ENCODE measurements at regions not wholly inside any gene's neighbourhood (a gene's known extent, or its start where the extent isn't known, plus 50 kb on each side); places are given as distances from the start of the nearest gene placed in this dataset.
"Not testable (repeated sequence)": the region's sequence is repeated elsewhere in the genome, so short reads cannot be mapped to it uniquely, and the experiment has no call there.

DNA sequence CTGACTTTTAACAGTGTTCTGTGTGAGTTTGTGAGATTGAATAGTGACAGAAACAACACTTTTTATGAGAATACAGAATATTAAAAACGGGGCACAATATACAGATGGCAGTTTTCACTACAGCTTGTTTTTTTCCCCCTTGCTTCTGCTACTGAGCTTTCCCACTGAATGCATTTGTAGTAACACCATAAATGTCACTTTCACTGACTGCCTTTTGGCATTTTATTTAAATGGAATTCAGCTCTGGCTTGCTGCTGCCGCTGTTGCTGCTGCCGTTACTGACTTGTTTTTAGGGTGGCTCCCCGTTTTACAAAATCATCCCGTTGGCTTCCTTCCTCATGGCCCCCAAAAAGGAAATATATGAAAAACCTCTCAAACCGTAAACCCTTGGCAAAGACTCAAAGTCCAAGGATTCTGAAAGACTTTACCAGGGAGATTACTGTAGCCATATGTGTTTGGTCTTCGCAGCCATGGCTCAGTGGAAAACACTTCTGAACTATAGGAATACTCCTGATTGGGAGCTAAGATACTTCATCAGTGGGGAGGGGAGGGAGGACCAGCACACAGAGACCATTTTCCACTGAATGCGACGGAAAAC, 151.0 kb downstream of the NUF2 start:
- peak; percentile 83 for DNase-seq (ENCODE audit: low spot score)

DNA sequence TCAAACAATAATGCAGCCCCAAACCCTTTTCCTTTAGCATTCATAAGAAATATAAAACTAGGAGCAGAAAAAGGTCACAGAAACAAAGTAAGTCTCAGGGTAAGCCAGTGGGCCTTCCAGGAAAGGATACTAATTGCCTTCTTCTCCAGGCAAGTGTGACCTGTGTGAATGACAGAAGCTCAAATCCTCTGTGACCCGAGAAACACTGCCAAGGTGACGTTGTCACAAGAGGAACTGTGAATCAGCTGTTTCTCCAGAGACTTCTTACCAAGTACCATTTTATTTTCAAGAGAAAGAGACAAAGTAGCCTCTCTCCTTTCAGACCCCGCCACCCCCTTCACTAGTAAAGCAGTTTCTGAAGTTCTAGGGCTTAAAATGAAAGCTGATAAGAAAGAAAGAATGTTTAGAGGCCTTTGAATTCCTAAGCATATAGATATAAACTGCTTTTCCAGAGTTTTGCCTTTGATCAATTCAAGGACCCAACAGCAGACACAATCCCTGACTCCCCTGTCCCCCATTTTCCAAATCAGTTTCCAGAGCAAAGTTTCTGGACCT, 155.6 kb downstream of the NUF2 start:
- DNase-seq (ENCODE audit: low spot score), result peak; percentile 67

DNA sequence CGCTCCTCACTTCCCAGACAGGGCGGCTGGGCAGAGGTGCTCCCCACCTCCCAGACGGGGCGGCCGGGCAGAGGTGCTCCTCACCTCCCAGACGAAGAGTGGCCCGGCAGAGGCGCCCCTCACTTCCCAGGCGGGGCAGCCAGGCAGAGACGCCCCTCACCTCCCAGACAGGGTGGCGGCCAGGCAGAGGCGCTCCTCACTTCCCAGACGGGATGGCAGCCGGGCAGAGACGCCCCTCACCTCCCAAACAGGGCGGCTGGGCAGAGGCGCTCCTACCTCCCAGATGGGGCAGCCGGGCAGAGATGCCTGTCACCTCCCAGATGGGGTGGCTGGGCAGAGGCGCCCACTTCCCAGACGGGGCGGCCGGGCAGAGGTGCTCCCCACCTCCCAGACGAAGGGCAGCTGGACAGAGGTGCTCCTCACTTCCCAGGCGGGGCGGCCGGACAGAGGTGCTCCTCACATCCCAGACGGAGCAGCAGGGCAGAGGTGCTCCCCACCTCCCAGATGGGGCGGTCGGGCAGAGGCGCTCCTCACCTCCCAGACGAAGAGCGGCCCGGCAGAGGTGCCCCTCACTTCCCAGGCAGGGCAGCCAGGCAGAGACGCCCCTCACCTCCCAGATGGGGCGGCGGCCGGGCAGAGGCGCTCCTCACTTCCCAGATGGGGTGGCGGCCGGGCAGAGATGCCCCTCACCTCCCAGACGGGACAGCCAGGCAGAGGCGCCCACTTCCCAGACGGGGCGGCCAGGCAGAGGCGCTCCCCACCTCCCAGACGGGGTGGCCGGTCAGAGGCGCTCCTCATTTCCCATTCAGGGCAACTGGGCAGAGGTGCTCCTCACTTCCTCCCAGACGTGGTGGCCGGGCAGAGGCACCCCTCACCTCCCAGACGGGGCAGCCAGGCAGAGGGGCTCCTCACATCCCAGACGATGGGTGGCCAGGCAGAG, 176.9 kb downstream of the NUF2 start:
- not testable (repeated sequence) for DNase-seq (ENCODE audit: low spot score)

DNA sequence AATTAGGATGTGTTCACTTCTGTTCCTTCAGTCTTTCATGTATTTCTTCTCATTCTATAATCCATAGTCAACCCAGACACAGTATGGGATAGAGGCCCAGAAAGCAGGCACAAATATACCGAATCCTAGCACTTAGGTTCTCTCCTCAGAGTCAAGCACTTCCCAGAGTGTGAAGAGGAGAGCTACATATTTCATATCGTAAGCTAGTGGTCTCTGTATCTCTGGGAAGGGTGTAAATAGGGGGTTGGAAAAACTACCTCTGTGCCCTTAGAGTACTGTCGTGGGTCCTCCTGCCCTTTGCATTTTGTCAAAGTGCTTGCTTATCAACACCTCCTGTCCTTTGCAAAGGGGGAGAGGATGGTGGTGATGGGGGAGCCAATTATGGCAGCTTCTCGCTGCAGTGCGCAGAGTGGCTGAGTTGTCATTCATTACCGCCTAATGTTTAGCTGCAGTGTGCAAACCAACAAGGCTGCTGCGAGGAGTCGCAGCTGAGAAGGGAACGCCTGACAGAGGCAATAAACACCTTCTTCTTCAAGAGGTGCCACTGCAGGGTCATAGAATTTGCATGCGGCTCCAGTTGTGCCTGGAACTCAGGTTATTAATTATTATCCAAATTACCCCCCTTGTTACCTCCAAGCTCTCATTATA, 182.7 kb downstream of the NUF2 start:
- DNase-seq (ENCODE audit: low spot score), result no peak

DNA sequence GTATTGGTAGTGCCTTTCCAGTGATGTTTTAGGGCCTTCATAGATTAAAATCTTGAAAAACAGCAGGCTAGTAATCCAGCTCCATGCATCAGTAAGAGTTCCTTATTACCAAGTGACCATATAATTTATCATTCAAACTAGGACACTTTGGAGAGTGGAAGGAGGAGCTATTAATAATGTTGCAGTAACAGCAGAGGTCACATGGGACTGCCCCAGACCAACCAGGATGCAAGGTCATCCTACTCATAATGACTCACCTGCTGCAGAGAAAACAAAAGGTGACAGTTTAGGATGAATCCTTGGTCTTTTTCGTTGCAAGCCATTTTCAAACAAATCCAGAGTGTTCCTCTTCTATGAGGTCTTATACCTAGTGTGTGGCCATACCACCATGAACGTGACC, 187.4 kb downstream of the NUF2 start:
- DNase-seq (ENCODE audit: low spot score), result no peak

DNA sequence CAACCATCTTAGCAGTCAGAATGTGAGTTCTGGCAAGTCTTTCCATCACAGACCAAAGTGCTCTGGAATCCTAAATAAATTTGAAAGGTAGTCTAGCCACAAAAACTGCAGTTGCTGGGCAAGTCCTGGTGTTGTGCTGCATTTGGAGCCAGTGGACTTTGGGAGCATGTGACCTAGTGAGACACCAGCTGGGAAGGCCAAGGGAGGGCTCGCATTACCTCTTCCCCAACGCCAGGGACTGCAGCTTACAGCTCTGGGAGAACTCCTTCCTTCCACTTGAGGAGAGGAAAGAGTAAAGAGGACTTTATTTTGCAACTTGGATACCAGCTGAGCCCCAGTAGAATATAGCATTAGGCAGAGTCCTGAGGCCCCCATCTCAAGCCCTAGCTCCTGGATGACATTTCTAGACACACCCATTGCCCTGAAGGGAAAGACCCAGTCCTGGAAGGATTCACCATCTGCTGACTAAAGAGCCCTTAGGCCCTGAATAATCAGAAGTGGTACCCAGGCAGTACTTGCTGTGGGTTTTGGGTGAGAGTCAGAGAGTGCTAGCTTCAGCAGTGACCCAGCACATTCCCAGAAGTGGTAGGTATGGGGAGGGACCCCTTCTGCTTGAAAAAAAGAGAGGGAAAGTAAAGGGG, 190.7 kb downstream of the NUF2 start:
- DNase-seq (ENCODE audit: low spot score), result no peak

DNA sequence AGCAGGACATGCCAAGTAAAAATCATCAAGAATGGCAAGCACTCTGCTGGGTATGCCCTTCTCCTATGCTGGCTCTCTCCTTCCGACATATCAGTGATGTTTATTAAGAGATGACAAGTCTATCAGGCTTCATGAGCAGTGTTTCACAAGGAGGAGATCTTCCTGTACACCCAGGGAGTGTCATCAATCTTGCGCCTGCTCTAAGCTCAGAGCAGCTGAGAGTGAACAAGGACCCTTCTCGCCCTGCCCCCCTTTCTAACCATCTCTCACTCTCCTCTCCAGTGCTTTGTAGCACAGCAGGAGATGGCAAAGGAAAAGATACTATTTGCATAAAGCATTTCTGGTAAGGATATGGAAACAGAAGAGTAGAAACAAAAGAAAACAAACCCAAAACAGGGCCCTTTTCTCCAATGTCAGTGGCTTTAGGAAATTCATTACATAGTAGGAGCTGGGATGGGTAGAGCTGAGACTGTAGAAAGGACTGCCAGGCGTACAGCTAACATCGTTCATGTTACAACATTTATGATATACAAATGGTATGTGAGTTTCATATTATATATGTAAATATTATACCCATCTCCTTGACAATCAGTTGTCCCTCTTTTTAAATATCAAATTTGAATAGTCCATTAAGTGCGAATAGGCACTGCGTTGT, 201.7 kb downstream of the NUF2 start:
- DNase-seq (ENCODE audit: low spot score), result no peak

DNA sequence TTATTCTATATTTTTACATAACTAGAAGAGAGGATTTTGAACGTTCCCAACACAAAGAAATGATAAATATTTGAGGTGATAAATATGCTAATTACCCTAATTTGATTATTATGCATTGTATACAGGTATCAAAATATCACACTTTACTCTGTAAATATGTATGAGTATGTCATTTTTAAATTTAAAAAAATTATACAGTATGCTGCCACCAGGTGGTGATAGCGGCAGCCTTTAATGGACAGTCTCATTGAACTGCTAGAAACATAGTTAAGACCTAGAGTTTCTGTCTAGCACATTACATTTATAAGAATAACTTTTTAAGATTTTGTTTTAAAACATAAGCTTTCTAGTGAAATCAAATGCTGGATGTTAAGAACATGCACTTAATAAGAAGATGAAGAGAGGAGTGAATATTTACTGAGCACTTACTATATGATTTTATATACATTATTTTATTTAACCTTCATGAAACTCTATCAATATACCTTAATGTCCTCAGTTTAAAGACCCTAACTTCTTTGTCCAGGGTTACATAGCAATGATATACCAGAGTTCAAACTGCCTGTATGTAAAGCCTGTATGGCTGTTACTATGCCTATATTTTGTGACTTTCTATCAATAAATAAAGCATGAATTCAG, 207.1 kb downstream of the NUF2 start:
- DNase-seq (ENCODE audit: low spot score), result peak; percentile 25

DNA sequence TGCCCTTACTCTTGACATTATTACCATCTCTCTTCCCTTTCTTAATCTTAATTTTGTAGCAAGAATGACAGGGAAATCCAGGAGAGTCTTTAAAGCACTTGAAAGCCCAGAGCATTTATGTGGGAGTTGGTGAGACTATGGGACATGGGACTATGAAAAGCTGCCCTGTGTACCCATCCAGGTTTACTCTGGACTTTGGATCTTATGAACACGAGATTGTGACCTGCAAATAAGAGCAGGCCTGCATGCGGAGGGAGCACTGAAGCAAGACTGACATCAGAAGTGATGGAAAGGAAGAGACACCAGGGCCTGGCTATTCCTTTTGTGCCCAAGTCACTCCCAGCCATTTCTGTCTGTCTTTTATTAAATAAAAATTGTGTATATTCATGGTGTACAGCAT, 209.6 kb downstream of the NUF2 start:
- DNase-seq (ENCODE audit: low spot score), result no peak

DNA sequence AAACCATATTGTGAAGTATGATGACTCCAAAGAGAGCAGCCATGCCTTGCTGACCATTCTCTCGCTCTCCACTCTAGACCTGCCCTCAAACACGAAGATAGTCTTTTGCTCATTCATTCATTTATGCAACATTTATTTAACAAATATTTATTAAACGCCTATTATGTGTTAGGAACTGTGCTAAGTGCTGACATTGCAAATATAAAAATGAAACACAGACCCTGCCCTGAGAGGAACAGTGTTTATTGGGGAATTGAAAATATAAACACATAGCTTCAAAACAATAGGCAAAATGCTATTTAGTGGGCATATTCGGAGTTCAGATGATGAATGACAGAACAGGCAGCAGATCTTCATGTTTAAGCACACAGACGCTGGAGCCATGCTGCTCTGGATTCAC, 213.6 kb downstream of the NUF2 start:
- no peak for DNase-seq (ENCODE audit: low spot score)

DNA sequence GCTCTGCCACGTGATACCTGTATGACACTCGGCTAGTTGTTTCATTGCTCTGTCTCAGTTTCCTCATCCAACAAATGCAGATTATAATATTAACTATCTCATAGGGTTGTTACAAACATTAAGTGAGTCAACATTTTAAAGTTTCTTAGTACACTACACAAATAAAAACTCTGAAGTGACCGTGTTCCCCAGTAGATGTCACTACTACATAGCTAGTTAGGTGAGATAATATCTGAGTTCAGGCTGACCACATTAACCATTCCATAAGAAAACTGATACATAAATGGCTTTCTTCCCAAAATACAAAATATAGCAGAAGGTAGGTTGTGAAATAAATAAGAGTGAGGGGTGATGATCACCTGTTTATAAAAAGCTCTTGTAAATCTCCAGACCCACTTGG, 214.1 kb downstream of the NUF2 start:
- peak; percentile 75 for DNase-seq (ENCODE audit: low spot score)

DNA sequence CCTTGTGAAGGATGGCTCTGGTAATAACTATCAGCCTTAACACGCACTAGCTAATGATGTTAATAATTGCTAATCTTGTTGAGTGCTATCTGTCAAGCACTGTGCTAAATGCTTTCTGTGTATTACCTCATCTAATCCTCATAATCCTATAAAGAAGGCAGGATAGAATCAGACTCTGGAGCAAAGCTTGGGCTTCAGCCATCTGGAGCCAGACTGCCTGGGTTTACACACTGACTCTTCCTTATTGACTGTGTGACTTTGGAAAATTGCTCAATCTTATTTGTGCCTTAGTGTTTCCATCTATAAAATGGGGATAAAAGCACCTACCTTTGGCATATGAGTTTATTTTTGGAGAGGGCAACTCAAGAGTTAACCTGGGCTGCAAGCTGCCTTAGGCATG, 216.1 kb downstream of the NUF2 start:
- peak; percentile 76 for DNase-seq (ENCODE audit: low spot score)

DNA sequence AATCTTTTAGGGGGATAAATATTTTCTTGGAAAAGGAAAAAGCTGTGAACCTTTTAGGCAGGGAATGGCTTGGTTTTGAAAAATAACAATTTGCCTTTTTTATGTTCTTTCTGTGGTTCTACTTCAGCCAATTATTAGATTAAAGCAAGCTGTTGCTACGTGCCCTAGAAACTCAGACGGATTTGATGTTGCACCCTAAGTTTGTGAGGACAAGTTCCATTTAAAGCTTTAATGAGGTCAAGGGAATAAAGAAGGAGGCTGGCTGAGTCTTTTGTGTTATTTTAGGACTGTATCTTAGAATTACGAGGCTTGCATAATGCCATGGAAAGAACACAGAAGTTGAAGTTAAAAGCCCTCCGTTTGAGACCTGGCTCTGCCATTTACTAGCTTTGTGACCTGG, 216.9 kb downstream of the NUF2 start:
- DNase-seq (ENCODE audit: low spot score), result peak; percentile 85

DNA sequence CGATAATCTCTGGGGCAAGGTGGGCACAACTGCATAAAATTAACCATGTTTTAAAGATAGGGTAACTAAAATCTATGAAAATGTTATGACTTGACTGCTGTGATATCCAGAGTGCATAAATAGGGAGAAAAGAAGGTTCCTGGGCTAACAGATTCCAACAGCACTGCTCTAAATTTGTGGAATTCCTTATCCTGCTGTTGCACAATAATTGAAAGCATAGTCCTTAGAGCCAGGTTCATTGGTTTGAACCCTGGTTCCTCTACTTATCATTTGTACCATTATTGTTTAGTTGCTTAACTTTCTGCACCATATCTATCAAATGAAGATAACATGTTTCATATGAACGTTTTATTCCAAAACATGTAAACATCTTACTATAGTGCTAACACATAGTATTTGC, 219.0 kb downstream of the NUF2 start:
- DNase-seq (ENCODE audit: low spot score), result no peak

DNA sequence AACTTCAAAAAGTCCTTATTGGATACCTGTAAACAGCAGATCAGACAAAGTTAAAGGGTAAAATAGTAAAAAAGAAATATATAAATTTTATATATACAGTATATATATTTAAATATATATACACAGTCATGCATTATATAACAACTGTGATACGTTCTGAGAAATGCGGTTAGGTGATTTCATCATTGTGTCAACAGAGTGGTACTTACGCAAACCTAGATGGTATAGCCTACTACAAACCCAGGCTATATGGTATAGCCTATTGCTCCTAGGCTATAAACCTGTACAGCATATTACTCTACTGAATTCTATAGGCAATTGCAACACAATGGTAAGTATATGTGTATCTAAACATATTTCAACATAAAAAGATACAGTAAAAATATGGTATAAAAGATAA, 222.7 kb downstream of the NUF2 start:
- DNase-seq (ENCODE audit: low spot score), result no peak

DNA sequence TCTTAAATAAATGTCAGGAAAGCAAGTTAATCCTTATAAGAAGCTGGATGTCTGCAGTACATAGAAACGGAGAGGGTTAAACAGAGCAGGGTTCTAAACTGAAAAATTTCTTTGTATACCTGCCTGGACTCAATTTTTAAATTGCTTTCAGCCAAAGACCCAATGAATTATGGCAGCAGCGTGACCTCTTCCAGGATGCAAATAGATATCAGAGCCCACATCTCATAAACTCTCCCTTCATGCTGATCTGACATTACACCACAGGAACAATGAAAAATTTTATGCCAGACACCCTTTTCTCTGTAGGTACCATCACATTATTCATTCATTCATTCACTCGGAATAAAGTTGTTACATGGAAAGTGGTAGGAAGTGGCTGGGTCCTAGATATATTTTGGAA, 236.4 kb downstream of the NUF2 start:
- no peak for DNase-seq (ENCODE audit: low spot score)

DNA sequence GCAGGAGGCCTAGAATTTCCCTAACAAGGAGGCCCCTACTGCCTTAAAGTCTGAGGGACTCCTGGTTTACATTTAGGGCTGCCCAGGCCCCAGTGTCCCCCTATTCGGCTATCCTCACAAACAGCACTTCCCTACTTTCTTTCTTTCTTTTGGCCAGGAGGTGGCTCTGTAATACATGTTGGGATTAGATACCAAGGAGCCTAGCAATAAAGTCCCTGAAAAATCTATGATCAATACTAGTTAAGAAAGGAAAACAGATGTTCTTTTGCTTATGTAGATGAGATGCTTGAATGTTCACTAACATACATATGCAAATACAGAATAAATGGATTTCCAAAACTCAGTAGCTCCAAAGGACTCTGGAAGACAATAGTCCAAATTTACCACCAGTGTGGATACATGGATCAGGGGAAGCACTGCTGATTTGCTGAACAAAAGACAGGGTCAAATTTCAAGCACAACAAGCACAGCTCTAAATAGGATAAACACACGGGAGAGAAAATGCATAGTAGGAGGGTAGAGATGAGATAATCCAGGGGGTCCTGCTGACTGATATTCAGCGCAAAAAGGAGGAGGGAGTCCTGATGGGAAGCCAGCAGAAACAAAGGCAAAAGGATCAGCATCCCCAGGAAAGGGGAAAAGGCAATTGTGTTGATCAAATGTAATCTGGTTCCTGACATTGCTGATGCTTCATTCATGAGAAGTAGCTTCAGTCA, 240.0 kb downstream of the NUF2 start:
- peak; percentile 21 for DNase-seq (ENCODE audit: low spot score)

DNA sequence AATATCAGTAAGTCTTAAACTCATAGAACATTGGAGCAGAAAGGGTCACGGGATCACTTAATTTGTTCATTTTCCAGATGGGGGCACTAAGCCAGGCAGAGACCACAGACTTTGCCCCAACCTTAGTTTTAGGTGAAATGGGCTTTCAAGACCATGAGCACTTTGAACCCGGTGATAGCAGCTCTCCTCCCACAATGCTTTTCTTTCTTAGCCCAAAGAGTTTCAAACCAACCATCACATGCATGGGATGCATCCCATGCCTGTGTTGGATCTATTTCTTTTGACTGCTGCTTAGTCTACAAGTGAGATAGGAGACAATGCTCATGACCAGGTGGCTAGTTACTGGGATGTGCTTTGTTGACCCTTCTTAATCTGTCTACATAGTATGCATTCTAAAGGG, 240.6 kb downstream of the NUF2 start:
- no peak for DNase-seq (ENCODE audit: low spot score)

DNA sequence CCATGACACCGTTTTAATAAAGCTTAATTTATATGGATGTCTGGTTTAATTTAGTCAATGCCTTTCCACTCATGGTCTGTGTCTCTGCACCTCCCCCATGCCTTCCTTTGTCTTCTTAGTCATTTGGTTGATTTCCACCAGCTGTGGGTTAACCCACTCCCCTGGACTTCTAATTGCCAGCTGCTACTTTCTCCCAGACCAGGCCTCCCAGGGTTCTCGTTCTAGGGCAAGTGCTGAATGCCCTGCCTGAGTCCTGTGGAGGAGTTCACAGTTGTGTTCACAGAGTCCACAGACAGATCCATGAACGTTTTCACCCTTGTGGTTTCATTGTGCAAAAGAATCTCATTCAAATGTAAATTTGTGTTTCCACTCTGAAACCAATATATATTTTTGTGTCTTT, 243.4 kb downstream of the NUF2 start:
- DNase-seq (ENCODE audit: low spot score), result no peak

DNA sequence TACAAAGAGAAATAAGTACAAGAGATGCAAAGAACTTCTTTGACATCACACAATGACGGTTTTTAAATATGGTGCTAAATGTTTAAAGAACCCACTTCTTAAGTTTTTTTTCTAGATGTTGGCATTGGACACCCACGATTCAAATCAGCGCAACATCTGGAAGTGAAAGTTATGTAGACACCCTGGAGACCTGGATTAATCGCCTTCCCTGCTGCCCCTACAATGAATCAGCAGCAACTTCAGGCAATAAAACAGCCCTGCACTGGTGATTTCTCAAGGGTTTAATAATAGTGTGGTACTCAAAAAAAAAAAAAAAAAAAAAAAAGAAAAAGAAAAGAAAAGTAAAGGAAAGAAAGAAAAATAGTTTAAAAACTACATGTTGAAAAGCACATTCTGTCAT, 248.3 kb downstream of the NUF2 start:
- DNase-seq (ENCODE audit: low spot score), result peak; percentile 20

Measured in umbilical cord (tissue), 1 donor.